Cardiac fibroblast (primary cell): ENCODE measurements at regions not wholly inside any gene's neighbourhood (a gene's known extent, or its start where the extent isn't known, plus 50 kb on each side); places are given as distances from the start of the nearest gene placed in this dataset.

ENCODE experiments used
- DNase-seq, 2 donors: peaks; one replicate each; pipeline versions ENCODE4 v3.0.0 to v3.0.0-alpha.2; 2010; ENCODE audit warnings: low read depth in 2 of 2
- H3K4me3 ChIP-seq, 2 donors: replicated peaks in 1 of 2; 1 replicate in 1 of 2; 2 replicates in 1 of 2; pipeline ENCODE4 v1.5.1; 2011; ENCODE audit warnings: low read depth in 2 of 2, low read length in 2 of 2, mild to moderate bottlenecking in 2 of 2, moderate library complexity in 1 of 2
- TF ChIP-seq, protein P1 (sequence below): IDR thresholded peaks from one replicate; pipeline ENCODE4 v1.5.1; 2011; ENCODE audit warnings: low read depth, mild to moderate bottlenecking, low read length, inconsistent platforms

DNA sequence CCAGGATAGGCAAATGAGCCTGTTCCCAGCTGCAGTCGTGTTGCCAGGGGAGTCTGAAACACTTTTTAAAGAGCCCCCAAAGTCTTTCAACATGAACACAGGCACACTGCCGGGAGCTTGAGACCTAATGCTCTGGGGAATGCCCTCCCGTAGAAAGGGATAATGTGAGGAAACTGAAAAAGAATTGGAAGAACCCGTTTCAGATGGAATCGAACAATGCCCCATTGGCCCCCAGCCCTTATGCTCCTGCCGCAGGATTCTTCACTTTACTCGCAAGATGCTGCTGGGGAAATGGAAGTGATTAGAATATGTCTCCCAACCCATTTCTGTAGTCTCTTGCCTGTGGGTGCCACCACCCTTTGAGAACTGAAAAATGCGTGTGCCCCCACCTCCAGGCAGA lies 136.3 kb upstream of the GATA6 start:
- TF ChIP-seq, protein P1, sequence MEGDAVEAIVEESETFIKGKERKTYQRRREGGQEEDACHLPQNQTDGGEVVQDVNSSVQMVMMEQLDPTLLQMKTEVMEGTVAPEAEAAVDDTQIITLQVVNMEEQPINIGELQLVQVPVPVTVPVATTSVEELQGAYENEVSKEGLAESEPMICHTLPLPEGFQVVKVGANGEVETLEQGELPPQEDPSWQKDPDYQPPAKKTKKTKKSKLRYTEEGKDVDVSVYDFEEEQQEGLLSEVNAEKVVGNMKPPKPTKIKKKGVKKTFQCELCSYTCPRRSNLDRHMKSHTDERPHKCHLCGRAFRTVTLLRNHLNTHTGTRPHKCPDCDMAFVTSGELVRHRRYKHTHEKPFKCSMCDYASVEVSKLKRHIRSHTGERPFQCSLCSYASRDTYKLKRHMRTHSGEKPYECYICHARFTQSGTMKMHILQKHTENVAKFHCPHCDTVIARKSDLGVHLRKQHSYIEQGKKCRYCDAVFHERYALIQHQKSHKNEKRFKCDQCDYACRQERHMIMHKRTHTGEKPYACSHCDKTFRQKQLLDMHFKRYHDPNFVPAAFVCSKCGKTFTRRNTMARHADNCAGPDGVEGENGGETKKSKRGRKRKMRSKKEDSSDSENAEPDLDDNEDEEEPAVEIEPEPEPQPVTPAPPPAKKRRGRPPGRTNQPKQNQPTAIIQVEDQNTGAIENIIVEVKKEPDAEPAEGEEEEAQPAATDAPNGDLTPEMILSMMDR, result no peak
- H3K4me3 ChIP-seq, result no peak overlapping the region
- DNase-seq, result no peak

DNA sequence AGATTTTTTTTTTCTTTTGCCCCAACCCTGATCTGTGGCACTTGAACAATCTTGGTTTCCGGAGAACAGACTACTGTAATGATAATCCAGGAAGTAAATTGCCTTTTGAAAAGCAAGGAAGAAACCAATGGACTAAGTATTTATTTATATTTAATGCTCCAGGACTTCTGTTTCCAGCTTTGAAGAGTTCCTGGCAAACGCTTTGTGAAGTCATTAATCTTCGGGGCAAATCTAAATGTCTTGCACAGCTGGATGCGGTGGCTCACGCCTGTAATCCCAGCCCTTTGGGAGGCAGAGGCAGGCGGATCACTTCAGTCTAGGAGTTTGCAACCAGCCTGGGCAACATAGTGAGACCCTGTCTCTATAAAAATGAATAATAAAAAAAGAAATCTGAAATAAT lies 135.1 kb upstream of the GATA6 start:
- TF ChIP-seq, protein P1, result no peak
- DNase-seq, result no peak
- H3K4me3 ChIP-seq, result no peak overlapping the region

DNA sequence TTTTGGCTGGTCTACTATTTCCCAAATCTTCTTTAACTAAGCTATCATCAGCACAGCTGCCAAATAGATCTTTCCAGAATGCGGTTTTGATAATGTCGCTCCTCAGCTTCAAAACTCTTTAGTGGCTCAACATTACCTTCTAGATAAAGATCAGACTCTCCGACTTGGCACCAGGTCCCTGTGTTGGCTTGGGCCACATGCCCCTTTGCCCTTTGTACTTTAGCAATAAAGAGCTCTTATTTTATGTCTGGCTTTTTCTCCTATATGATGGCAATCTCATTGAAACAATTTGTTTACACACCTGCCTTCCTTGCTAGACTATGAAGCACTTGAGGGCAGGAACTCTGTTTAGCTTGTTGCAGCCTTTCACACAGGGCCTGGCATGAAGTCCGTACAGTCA lies 128.9 kb upstream of the GATA6 start:
- no peak for DNase-seq
- TF ChIP-seq, protein P1, result no peak
- no peak overlapping the region for H3K4me3 ChIP-seq

DNA sequence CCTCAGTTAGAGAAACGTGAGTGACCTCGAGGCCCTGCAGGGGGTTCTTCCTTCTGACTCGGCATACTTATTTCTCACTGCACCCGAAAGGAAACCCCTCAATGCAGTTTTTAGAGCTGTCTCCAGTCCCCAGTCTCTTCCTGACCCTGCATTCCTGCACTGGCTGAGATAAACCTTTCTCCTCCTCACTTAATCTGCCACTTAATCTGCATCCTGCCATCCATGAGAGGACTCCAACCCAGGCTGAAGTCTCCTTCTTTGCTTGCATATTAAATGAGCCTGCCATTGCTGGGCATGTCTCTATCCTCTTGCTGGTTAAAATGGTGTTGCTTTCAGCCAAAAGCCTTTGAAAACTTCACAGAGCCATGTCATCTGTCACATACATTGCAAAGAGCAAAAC lies 125.6 kb upstream of the GATA6 start:
- no peak for DNase-seq
- TF ChIP-seq, protein P1, result no peak
- no peak overlapping the region for H3K4me3 ChIP-seq

DNA sequence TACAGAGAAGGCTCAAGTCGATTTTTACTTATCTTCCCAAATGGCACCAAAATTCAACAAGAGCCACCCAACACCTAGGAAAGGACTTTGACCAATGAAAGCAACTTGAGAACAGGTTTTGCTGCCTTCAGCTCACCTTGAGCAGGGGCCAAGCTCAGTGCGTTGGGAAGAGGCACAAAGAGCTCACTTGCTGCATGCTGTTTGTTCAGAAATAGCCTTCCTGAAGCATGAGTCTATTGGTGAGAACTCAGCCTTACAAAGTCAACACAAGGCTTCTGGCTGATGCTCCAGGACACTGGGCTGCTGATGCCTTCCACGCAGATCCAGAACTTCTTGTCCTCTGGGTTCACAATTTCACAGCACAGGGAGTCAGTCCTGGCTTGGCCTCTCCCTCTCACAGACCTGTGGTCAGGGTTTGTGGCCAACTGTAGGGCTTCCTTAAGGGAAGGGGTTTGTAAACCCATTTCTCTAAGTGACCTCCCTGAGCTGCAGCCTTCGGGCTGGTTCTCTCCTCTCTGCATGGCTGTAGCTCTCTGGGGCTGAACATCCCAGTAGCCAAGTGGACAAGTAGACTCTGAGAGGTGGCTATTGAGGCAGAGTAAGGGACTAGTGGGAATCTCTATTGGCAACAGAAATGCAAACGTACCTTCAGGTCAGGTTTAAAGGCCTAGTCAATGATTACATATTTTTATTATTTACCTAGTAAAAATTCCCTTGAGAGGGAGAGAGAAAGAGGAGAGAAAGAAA lies 124.7 kb upstream of the GATA6 start:
- TF ChIP-seq, protein P1, result no peak
- no peak overlapping the region for H3K4me3 ChIP-seq
- no peak for DNase-seq

DNA sequence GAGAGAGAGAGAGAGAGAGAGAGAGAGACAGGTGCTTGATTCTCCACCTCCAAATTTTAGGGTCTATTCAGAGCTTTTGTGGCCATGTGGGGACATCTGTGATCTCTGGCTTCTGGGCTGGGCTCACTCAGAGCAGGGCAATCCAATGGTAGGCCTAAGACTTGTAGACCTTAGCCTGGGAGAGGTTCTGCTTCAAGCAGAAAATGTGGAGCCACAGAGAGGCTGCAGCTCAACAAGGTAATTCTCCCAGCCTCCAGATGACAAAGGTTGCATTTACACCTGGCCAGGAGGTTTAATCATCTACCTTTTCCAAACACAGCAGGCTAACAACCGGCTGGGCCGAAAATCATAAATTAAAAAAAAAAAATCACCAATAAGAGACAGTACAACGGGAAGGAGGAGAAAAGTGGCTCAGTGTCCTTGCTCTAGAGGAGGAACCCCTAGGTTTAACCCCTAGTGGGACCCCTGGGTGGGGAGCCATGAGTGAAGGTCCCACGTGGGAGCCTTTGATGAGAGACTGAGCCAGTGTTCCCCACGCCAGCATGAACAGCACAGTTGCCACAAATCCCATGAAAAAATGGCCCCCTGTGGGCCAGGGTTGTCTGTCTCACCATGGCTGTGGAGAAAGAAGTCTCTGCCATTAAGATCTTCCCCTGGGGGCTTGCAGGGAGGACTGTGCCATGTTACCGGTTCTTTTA lies 124.0 kb upstream of the GATA6 start:
- TF ChIP-seq, protein P1, result no peak
- no peak overlapping the region for H3K4me3 ChIP-seq
- no peak for DNase-seq
